NCI-H1930 (cell line): ENCODE measurements at regions not wholly inside any gene's neighbourhood (a gene's known extent, or its start where the extent isn't known, plus 50 kb on each side); places are given as distances from the start of the nearest gene placed in this dataset.
"Not testable (repeated sequence)": the region's sequence is repeated elsewhere in the genome, so short reads cannot be mapped to it uniquely, and the experiment has no call there.

ENCODE experiments used
- DNase-seq, 2 experiments: peaks; one replicate each; lab custom pipeline; 2025; lab: John Stamatoyannopoulos, UW

DNA sequence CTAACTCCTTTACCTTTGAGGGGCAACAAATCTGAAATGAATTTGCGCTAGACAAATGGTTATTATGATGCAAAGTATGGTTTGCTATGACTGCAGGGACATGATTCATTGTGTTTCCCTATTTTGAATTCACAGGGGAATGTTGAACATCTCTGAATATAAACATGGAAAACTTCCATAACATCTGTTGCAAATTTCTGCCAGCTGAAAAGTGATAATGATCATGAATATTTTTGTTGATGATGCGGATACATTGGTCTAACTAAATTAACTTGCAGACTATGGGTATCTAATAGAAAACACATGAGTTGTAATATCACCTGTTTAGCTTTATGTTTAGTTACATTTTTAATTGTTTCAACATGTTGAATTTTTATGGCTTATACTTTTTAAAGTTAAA, 1325.5 kb downstream of the REEP3 start:
- no peak for DNase-seq

DNA sequence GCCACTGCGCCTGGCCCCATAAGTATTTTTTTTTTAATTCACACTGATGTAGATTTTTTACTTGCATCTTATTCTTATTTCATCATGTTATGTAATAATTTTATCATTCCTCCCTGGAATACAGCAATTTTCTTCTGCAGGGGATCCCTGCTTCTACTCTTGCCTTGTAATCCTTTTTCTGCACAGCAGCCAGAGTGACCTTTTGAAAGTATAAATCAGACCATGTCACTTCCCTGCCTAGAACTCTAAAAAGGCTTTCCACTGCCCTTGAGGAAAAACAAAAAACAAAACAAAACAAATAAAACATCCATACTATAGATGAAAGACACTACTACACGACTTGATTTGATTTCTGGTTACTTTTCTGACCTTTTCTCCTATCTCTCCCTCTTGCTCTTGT, 1334.7 kb downstream of the REEP3 start:
- DNase-seq, result no peak

DNA sequence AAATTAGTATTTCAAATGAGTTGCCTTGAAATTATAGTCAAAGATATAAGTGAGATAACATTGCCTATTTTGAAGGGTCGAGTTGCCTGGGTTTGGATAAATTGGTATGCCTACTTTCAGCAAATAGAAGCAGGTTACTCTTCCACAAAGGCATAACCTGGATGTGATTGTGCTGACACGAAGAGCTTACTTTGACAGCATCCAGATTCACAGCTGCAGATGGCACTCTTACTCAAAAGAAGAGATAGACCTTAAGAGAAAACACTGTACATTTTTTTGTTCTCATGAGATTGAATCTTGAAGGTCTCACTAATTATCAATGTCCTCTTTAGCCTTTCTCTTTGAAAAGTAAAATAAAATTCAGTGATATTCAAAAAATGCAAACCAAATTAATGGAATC, 1338.7 kb downstream of the REEP3 start:
- no peak for DNase-seq

DNA sequence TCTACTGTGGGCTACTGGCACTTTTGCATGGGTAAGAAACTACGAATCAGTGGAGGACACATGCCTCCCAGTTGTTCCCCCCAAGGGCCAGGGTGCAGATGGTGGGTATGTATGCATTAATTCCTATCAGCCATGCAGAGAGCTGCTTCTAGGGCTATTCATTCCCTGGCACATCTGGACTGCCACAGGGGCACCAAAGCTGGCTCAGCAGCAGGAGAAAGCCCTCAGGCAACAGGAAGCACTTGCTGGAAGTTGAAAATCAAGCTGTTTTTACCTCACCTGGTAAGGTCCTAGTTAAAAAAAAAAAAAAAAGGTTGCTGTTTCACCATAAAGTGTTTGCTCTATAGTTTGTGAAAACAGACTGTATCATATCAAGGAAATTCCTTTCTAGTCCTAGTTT, 1342.6 kb downstream of the REEP3 start:
- DNase-seq, result no peak

DNA sequence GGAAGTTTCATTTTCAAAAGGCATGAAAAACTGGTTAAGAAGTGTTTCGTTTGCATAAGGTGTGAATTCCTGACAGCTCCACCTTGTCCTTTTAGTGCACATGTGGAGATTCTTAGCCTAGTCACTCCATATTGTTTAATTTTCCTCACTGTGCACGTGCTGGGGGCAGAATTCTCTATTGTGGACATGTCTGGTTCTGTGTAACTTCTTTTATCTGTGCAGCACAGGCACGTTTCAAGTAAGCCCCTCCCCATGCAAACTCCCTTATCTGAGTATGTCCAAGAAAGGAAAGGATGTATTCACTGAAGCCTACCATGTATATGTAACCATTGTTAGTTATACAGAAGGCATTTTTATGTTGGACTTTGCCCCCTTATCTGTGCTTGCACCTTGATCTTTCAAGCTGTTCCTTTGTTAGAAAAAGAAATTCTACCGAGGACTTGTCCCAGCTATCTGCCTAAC, 1346.3 kb downstream of the REEP3 start:
- no peak for DNase-seq

DNA sequence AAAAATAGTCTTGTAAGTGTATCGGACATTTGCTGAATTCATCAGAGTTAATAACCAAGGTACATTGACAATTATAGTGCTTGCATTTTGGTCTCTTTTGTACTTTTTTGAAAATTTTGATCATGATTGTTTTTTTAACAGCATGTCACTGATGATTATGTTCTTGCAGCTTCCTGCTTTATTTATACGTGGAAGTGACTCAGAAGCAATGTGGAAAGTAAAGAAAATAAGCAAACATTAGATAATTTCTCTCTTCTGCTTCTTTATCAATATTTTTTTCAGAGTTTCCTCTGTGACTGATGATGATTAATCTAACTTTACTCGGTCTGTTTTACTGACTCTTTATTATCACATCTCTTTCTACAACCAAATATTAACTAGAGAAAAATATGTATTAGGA, 1351.9 kb downstream of the REEP3 start:
- no peak for DNase-seq

DNA sequence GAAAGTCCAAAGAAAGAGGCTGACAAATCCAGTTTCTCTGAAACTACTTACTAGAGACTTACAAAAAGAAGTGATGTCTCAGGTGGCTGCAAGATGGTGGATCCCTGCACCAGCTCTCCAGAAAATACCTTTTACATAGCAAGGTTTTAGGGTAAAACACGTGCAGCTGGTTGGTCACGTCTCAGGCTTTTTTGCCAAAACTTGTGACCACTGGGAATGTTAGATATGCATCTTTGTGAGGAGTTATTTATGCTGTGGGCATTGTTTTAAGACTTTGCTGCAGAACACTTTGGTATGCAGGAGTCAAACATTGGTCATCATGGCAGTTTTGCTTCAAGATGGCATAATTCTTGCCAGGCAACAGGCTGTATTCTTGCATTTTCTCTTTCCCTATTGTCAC, 1352.8 kb downstream of the REEP3 start:
- DNase-seq, result no peak

DNA sequence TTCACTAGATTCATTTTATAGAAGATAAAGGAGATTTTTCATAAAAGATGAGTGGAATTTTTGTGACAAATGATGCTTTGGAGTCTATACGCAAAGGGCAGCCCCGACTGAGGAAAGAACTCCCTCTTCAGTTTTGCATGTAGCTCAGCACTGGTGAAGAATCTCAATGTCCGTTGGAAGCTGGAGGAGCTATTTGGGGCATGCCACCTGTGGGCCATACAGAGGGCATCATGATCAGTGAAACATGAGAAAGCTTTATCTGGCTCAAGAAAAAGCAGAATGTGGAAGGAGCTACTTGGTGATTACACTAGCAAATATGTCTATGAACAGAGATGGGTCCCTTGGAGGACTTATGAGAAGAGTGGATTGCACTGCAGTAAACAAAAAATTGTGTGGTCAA, 1359.3 kb downstream of the REEP3 start:
- no peak for DNase-seq

DNA sequence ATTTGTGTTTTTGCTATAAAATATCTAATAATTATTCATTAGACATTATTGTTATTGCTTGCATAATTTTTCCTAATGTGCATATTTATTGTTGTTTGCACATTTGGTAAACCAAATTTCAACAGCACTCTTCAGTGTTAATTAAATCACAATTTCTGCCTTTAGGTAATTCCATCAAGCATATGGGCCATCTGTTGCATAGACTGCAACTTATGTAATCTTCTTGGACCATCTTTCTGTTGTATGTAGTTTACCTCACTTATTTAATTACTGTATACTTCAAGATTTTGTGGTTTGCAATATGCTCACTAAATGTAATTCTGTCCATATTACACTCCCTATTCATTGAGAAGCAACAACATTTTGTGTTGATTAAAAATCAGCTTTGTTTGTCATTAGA, 1360.1 kb downstream of the REEP3 start:
- no peak for DNase-seq

DNA sequence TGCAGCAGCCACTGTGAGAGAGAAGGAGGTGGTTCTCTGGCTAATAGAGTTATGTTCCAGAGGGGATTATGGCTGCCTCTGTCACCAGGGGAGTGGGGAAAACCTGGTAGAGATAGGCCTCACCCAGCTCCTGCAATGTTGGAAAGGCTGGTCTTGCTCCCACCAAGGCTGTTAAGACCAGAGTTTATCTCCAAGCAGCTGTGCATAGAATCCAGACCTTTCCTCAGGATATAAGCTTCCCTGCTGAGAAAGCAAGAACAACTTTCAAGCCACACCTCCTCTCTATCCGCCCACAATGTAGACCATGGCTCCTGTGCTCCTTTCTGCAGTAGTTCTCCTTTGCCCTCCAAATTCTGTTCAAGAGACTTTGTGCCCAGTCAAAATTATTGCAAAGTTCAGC, 1375.4 kb downstream of the REEP3 start:
- no peak for DNase-seq

DNA sequence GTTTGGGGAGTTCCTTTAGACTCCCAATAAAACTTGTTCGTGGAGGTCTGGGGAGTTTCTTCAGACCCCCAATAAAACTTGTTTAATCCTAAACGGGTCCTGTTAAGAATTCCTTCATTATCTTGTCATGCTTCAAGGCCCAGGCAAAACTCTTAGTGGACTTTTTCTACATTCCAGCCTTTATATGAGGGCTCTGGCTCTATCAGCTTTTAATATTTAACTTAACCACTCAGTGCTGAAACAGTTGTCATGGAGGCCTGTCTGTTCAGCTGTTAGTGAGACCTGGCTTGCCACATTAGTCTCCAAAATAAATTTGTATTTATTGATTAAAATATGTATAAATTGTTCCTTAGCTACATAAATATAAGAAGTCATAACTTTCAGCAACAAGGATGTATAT, 1385.1 kb downstream of the REEP3 start:
- DNase-seq, result not testable (repeated sequence)

DNA sequence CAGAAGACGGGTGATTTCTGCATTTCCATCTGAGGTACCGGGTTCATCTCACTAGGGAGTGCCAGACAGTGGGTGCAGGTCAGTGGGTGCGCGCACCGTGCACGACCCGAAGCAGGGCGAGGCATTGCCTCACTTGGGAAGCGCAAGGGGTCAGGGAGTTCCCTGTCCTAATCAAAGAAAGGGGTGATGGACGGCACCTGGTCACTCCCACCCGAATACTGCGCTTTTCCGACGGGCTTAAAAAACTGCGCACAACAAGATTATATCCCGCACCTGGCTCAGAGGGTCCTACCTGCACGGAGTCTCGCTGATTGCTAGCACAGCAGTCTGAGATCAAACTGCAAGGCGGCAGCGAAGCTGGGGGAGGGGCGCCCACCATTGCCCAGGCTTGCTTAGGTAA, 1403.1 kb downstream of the REEP3 start:
- DNase-seq, result not testable (repeated sequence)

DNA sequence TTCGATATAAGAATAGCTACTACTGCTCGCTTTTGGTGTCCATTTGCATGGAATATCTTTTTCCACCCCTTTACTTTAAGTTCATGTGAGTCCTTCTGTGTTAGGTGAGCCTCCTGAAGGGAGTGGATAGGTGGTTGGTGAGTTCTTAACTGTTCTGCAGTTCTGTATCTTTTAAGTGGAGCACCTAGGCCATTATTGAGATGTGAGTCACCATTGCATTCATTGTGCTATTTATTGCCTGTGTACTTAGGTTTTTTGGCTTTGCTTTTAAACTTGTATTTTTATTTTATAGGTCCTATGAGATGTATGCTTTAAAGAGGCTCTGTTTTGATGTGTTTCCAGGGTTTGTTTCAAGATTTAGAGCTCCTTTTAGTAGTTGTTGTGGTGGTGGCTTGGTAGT, 1430.8 kb downstream of the REEP3 start:
- no peak for DNase-seq

DNA sequence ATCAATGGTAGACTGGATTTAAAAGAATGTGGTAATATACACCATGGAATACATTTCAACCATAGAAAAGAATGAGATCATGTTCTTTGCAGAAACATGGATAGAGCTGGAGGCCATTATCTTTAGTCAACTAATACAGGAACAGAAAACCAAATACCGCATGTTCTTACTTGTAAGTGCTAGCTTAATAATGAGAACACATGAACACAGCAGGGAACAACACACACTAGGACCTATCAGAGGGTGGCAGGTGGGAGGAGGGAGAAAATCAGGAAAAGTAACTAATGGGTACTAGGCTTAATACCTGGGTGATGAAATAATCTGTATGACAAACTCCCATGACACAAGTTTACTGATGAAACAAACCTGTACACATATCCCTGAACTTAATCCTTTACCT, 1435.2 kb downstream of the REEP3 start:
- DNase-seq, result no peak

DNA sequence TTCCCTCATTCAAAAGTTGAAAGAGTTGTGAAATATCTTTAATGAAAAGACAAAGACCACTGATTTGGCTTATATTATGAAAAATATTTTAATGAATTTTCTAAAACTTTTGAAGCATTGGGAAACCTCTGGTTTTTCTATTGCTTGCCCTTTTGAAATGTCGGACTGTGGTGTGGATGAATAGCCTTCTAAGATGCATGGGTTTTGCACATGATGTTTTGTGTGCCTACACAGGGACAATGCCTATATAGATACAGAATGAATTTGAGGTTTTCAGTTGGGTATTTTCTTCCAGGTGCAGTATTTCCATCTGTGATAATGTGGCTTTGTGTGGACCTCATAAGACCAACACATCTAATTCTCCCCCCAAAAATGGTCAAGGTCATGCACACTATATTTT, 1437.9 kb downstream of the REEP3 start:
- no peak for DNase-seq

DNA sequence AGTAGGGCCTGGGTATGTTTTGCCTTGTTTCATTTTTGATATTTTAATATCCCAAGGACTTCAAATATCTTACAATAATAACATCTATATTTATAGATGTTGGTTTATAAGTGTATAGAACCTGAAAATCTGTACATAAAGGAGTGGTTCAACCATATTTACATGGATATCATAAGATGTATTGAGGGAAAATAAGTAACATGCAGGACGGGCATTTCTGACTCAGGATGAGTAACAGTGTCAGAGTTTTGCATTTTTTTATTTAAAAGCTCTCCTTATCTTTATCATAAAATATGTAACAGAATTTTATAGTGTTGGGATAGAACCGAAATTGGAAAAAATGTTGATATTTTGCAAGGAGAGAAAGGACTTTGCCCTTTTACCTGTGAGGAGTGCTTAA, 1438.7 kb downstream of the REEP3 start:
- DNase-seq, result no peak

DNA sequence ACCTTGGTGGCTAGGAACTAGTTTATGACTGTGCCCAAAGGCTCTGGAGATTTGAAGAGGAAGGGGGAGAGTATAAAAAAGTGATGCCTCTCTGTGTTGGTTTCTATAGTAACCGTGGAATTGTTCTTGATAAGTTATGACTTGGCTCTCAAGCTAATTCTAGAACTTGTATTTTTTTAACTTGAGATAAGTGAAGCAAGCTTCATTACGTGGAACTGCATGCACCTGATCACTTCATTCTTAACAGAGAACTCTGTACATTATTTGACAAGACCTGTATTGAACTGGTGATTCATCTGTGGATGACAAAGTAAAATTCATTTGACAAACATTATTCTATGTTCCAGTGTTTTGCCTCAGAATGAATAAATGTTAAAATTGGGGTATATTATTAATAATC, 1452.2 kb downstream of the REEP3 start:
- no peak for DNase-seq

DNA sequence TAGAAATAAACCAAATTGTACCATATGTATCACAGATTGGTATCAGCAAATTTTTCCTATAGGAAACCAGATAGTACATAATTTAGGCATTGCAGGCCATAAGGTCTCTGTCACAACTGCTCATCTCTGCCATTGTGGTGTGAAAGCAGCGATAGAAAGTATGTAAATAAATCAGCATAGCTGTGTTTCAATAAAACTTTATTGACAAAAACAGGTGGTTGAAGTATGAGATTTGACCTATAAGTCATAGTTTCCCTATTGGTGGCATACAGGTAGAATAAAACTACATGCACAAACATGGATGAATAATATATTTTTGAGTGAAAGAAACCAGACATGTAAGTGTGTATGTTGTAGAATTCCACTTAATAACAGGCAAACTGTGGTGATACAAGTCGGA, 1454.9 kb downstream of the REEP3 start:
- no peak for DNase-seq

DNA sequence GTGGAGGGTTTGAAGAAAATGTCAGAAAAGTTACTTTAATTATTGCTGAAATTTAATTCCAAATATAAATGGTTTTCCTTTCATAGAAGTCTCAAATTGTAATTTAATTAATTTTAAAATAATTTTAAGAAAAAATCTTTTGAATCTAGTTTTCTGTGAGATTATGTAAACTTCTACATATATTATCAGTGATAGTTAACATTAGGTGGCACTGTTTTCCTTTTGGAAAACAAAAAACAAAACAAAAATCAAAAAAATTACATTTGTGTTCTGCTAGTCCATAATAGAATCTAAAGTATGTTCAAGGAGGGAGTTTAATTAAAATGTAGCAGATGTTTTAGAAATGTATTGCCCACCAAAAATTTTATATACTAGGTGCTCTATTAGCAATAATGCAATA, 1456.7 kb downstream of the REEP3 start:
- DNase-seq, result no peak

DNA sequence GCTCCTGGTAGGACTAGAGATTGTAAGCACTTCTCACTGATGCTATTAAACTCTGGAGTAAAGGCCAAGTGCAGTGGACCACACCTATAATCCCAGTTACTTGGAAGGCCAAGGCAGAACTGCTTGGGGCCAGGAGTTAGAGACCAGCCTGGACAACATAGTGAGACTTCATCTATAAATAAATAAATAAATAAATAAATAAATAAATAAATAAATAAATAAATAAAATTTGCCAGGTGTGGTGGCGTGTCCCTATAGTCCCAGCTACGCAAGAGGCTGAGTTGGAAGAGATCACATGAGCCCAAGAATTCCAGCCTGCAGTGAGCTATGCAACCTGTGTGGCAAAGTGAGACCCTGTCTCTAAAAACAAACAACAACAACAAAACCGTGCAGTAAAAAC, 1475.7 kb downstream of the REEP3 start:
- no peak for DNase-seq

DNA sequence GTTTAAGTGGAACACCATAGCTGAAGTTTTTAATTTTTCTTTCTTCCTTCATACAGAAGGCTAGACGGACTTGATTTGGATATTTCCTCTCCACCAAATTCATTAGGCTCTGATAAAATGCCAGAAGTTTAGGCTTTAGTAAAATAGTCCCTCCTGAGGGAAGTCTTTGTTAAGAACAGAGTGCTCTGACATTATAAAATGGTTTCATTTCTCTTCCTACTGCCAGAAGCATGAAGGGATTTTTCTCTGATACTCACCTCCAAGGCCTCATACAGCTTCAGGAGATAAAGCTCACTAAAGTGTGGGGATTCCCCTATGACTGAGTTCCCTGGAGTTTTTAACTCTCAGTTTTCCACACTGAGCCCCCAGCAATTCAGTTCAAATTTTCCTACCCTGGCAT, 1489.6 kb downstream of the REEP3 start:
- no peak for DNase-seq

DNA sequence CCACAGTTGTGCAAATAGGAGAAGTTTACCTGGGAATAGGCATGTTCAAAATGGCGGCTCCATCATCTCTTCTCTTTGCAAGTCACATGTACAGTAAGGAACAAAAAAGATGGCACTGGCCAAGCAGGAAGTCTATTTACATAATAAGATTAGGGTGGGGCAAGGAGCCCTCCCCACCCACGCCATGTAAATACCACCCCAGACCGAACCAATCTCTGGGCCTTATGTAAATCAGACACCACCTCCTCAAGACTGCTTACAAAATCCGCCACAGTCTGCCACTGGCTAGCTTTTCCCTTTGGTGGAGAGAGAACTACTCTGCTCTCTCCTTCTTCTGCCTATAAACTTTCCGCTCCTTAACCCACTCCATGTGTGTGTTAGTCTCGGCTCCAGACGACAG, 1496.3 kb downstream of the REEP3 start:
- DNase-seq, result no peak

DNA sequence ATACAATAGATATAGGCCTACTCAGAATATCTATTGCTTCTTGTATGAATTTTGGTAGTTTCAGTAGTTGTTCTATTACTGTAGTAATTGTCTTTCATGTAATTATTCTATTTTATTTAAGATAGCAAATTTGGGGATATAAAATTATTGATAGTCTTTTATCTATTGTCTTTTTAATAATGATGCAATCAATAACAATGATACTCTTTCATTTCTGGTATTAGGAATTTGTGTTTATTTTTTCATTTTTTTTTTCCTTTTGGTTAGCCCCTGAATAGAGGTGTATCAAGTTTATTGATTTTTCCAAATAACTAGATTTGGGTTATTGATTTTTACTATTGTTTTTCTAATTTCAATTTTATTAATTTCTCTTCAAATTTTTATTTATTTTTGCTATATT, 1503.7 kb downstream of the REEP3 start:
- DNase-seq, result no peak

DNA sequence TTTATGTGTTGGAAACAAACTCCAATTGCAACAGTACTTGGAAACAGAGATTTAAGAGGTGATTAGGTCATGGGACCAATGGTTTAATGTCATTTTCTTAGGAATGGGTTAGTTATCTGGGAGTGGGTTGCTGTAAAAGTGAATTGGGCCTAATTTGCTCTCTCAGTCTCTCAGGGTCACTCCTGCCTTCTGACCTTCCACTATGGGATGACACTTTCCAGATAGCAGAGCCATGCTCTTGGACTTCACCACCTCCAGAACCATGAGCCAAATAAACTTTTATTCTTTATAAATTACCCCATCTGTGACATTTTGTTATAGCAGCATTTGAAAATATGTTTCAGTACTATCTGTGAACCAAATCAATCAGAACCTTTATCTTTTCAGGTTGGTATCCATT, 1509.1 kb downstream of the REEP3 start:
- no peak for DNase-seq
